H9 (cell line): ENCODE measurements at regions not wholly inside any gene's neighbourhood (a gene's known extent, or its start where the extent isn't known, plus 50 kb on each side); places are given as distances from the start of the nearest gene placed in this dataset.

Source experiments
- DNase-seq: peaks from one replicate; pipeline ENCODE4 v3.0.0-alpha.2; 2017
- H2AFZ ChIP-seq: one replicate; pipeline ENCODE4 v1.6.1; 2013; ENCODE audit warnings: mild to moderate bottlenecking, low read length, control low read depth, moderate library complexity
- H2AK5ac ChIP-seq: 2 replicates; pipeline ENCODE4 v1.6.1; 2013; ENCODE audit warnings: low read length, control low read depth, mixed read lengths; ENCODE audit not compliant: insufficient read length
- H2BK120ac ChIP-seq: one replicate; pipeline ENCODE4 v1.6.1; 2013; ENCODE audit warnings: low read depth, mild to moderate bottlenecking, low read length, control low read depth, inconsistent platforms; ENCODE audit not compliant: poor library complexity, severe bottlenecking
- H2BK12ac ChIP-seq: 2 replicates; pipeline ENCODE4 v1.6.1; 2013; ENCODE audit warnings: low read length, control low read depth, mixed read lengths, low read depth; ENCODE audit not compliant: insufficient read length
- H2BK15ac ChIP-seq: 2 replicates; pipeline ENCODE4 v1.6.1; 2013; ENCODE audit warnings: low read depth, low read length, control low read depth
- H2BK20ac ChIP-seq: one replicate; pipeline ENCODE4 v1.6.1; 2013; ENCODE audit warnings: low read depth, mild to moderate bottlenecking, low read length, control low read depth, inconsistent platforms; ENCODE audit not compliant: poor library complexity, severe bottlenecking
- H2BK5ac ChIP-seq: 2 replicates; pipeline ENCODE4 v1.6.1; 2013; ENCODE audit warnings: low read length, control low read depth, mixed read lengths; ENCODE audit not compliant: insufficient read length
- H3K14ac ChIP-seq: 2 replicates; pipeline ENCODE4 v1.6.1; 2013; ENCODE audit warnings: low read length, control low read depth; ENCODE audit not compliant: insufficient read depth
- H3K18ac ChIP-seq: 2 replicates; pipeline ENCODE4 v1.6.1; 2013; ENCODE audit warnings: low read depth, mild to moderate bottlenecking, mixed read lengths, low read length, control low read depth; ENCODE audit not compliant: insufficient read length
- H3K23ac ChIP-seq: 2 replicates; pipeline ENCODE4 v1.6.1; 2013; ENCODE audit warnings: low read length, control low read depth, mixed read lengths, low read depth; ENCODE audit not compliant: insufficient read length
- H3K23me2 ChIP-seq: 2 replicates; pipeline ENCODE4 v1.6.1; 2013; ENCODE audit warnings: low read depth, mild to moderate bottlenecking, mixed read lengths, low read length, control low read depth; ENCODE audit not compliant: insufficient read length, poor library complexity, severe bottlenecking
- H3K27ac ChIP-seq: 2 replicates; pipeline ENCODE4 v1.5.1; 2013; ENCODE audit warnings: low read length, control low read depth, mixed read lengths, low read depth; ENCODE audit not compliant: insufficient read length
- H3K27me3 ChIP-seq: 2 replicates; pipeline ENCODE4 v1.6.1; 2013; ENCODE audit warnings: low read length, control low read depth, inconsistent platforms; ENCODE audit not compliant: insufficient read depth
- H3K4ac ChIP-seq: 2 replicates; pipeline ENCODE4 v1.6.1; 2013; ENCODE audit warnings: low read depth, mild to moderate bottlenecking, control low read depth, inconsistent platforms, low read length, moderate library complexity
- H3K4me1 ChIP-seq: 2 replicates; pipeline ENCODE4 v1.6.1; 2013; ENCODE audit warnings: low read length, control low read depth, inconsistent platforms; ENCODE audit not compliant: insufficient read depth
- H3K4me2 ChIP-seq: 2 replicates; pipeline ENCODE4 v1.6.1; 2013; ENCODE audit warnings: low read length, control low read depth, mixed read lengths; ENCODE audit not compliant: insufficient read length, insufficient read depth
- H3K56ac ChIP-seq: 2 replicates; pipeline ENCODE4 v1.6.1; 2013; ENCODE audit warnings: low read depth, mild to moderate bottlenecking, mixed read lengths, low read length, control low read depth; ENCODE audit not compliant: insufficient read length
- H3K79me1 ChIP-seq: 2 replicates; pipeline ENCODE4 v1.6.1; 2013; ENCODE audit warnings: low read depth, mild to moderate bottlenecking, moderate library complexity, low read length, control low read depth, inconsistent platforms; ENCODE audit not compliant: insufficient read depth, poor library complexity, severe bottlenecking
- H3K79me2 ChIP-seq: 2 replicates; pipeline ENCODE4 v1.6.1; 2013; ENCODE audit warnings: low read length, control low read depth, inconsistent platforms; ENCODE audit not compliant: insufficient read depth
- H3K9ac ChIP-seq: 2 replicates; pipeline ENCODE4 v1.6.1; 2013; ENCODE audit warnings: low read length, control low read depth, mixed read lengths; ENCODE audit not compliant: insufficient read length; ENCODE audit errors: extremely low read depth
- H3K9me3 ChIP-seq: one replicate; pipeline ENCODE4 v1.6.1; 2013; ENCODE audit warnings: low read depth, low read length, inconsistent platforms; ENCODE audit not compliant: control insufficient read depth
- H3T11ph ChIP-seq: one replicate; pipeline ENCODE4 v1.6.1; 2013; ENCODE audit warnings: mild to moderate bottlenecking, low read length, control low read depth, inconsistent platforms
- H4K20me1 ChIP-seq: one replicate; pipeline ENCODE4 v1.6.1; 2013; ENCODE audit not compliant: control insufficient read depth, insufficient read length, insufficient read depth
- H4K5ac ChIP-seq: 2 replicates; pipeline ENCODE4 v1.6.1; 2013; ENCODE audit warnings: low read depth, mild to moderate bottlenecking, mixed read lengths, low read length, control low read depth; ENCODE audit not compliant: insufficient read length
- H4K8ac ChIP-seq: replicated peaks from 2 replicates; pipeline ENCODE4 v1.6.1; 2013; ENCODE audit warnings: low read length, control low read depth, mixed read lengths, low read depth; ENCODE audit not compliant: insufficient read length
- H4K91ac ChIP-seq: 2 replicates; pipeline ENCODE4 v1.6.1; 2013; ENCODE audit warnings: low read depth, mild to moderate bottlenecking, moderate library complexity, mixed read lengths, low read length, control low read depth; ENCODE audit not compliant: insufficient read length
- H3K27ac Mint-ChIP-seq, 3 experiments: 2 replicates in 2 of 3; 3 replicates in 1 of 3; pipeline ENCODE4 v1.8.0; 2020 to 2021; ENCODE audit warnings: mixed read lengths in 3 of 3, mild to moderate bottlenecking in 1 of 3, moderate library complexity in 1 of 3
- H3K27me3 Mint-ChIP-seq: 2 replicates; pipeline ENCODE4 v1.8.0; 2021; ENCODE audit warnings: low read depth, mild to moderate bottlenecking, moderate library complexity, mixed read lengths
- H3K36me3 Mint-ChIP-seq, 3 experiments: 2 replicates in 2 of 3; 3 replicates in 1 of 3; pipeline ENCODE4 v1.8.0; 2020 to 2021; ENCODE audit warnings: low read depth in 3 of 3, mixed read lengths in 3 of 3; ENCODE audit not compliant: insufficient read depth in 1 of 3
- H3K4me1 Mint-ChIP-seq, 2 experiments: 2 replicates each; pipeline ENCODE4 v1.8.0; 2020; ENCODE audit warnings: mixed read lengths in 2 of 2
- H3K4me3 Mint-ChIP-seq, 2 experiments: 2 replicates in 1 of 2; 3 replicates in 1 of 2; pipeline ENCODE4 v1.8.0; 2020 to 2021; ENCODE audit warnings: mild to moderate bottlenecking in 2 of 2, mixed read lengths in 2 of 2, moderate library complexity in 1 of 2
- H3K9me3 Mint-ChIP-seq, 2 experiments: 2 replicates in 1 of 2; 3 replicates in 1 of 2; pipeline ENCODE4 v1.8.0; 2020; ENCODE audit warnings: mild to moderate bottlenecking in 2 of 2, mixed read lengths in 2 of 2, moderate library complexity in 1 of 2
- CTCF ChIP-seq: fragments of 200-600 bp; sonication (generic); conservative IDR thresholded peaks from 3 replicates; pipeline ENCODE4 v1.8.0; 2021; ENCODE audit warnings: antibody characterized with exemption, mild to moderate bottlenecking
- WGBS: extraction: QIAGEN DNeasy Blood & Tissue Kit; methylation state at CpG from one replicate; pipeline ENCODE4 v1.1.7; 2013; ENCODE audit warnings: missing lambda C conversion rate, low lambda C conversion rate, mixed read lengths; ENCODE audit not compliant: insufficient read length; ENCODE audit errors: extremely low coverage; 5-methylcytosine and 5-hydroxymethylcytosine counted together

DNA sequence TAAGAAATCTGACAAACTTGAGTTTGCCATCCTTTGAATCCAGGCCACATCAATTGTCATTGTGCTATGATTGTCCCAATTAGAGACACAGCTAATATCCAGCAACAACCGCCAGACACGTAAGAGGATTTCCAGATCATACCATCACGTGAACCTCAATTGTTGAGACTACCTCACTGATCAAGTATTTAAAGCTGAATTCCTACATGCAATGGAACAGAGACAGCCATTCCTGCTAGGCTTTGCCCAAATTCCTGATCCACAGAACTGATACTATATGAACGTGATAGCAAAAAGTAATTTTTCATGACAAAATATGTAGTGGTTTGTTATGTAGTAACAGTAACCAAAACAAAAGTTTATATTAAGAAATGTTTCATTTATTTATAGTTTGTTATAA, 657.7 kb downstream of the PRR16 start:
- Histone ChIP-seq H3K4me1 (no peaks in the 10 kb centered on the region), H2BK15ac (no peak overlapping the region), H2BK120ac (no peak overlapping the region), H3K23me2 (no peaks in the 10 kb centered on the region), H2AK5ac (no peak overlapping the region), H3K18ac (no peak overlapping the region), H3K79me1 (no peaks in the 10 kb centered on the region), H3K14ac (no peak overlapping the region), H3K23ac (no peak overlapping the region), H3K9me3 (no peaks in the 10 kb centered on the region), H4K5ac (no peak overlapping the region), H2AFZ (no peak overlapping the region), H2BK20ac (no peak overlapping the region), H3K79me2 (no peaks in the 10 kb centered on the region), H3K9ac (no peak overlapping the region), H2BK5ac (no peak overlapping the region), H3T11ph (no peak overlapping the region), H4K20me1 (no peaks in the 10 kb centered on the region), H4K8ac (no peak overlapping the region), H3K56ac (no peak overlapping the region), H4K91ac (no peak overlapping the region), H3K4ac (no peak overlapping the region), H3K27ac (no peak overlapping the region), H3K27me3 (no peaks in the 10 kb centered on the region), H2BK12ac (no peak overlapping the region), H3K4me2 (no peak overlapping the region)
- Mint-ChIP-seq H3K27ac (no peak overlapping the region), H3K27me3 (no peaks in the 10 kb centered on the region), H3K4me3 (no peak overlapping the region), H3K4me1 (no peaks in the 10 kb centered on the region), H3K36me3 (peaks cover 0 to 1% (median 0%) of the 10 kb centered on the region in 3 experiments; a peak in 2 of 7 replicates), H3K9me3 (peaks cover 0 to 2% of the 10 kb centered on the region in 2 experiments; a peak in 2 of 5 replicates)
- DNase-seq, result no peak
- no CpG with 5 or more reads among the region's 4 CpGs for WGBS
- no peak for TF ChIP-seq CTCF
